Stimulated activated CD8-positive, alpha-beta memory T cell treated with anti-CD3 and anti-CD28 coated beads, Interleukin-12 subunit alpha, Interleukin-12 subunit beta, amount 100 ng/mL, for 1 hour (primary cell): ENCODE measurements at regions not wholly inside any gene's neighbourhood (a gene's known extent, or its start where the extent isn't known, plus 50 kb on each side); places are given as distances from the start of the nearest gene placed in this dataset.
"Not testable (repeated sequence)": the region's sequence is repeated elsewhere in the genome, so short reads cannot be mapped to it uniquely, and the experiment has no call there.

ENCODE experiments used
- DNase-seq: peaks from one replicate; pipeline ENCODE4 v3.0.0-alpha.2; 2020; ENCODE audit warnings: low read depth

- no peak for DNase-seq
Observed at GRCh38 chr7:101708223-101708622, 79.1 kb upstream of the MYL10 start.

GRCh38 chr7:101712652-101713051, 83.6 kb upstream of the MYL10 start:
- no peak for DNase-seq

- DNase-seq, result no peak
Observed at GRCh38 chr7:101714097-101714496, 85.0 kb upstream of the MYL10 start.

- DNase-seq, result no peak
Observed at GRCh38 chr7:101717628-101718357, 88.7 kb upstream of the MYL10 start.

GRCh38 chr7:101718363-101719122, 89.4 kb upstream of the MYL10 start:
- DNase-seq, result no peak

GRCh38 chr7:101719123-101719470, 90.0 kb upstream of the MYL10 start:
- no peak for DNase-seq

- no peak for DNase-seq
Observed at GRCh38 chr7:101720324-101720723, 91.2 kb upstream of the MYL10 start.

GRCh38 chr7:101722247-101722646, 93.2 kb upstream of the MYL10 start:
- DNase-seq, result no peak

- no peak for DNase-seq
Observed at GRCh38 chr7:101723835-101724234, 93.6 kb upstream of the CUX1 start.

- DNase-seq, result no peak
Observed at GRCh38 chr7:101724957-101725356, 92.5 kb upstream of the CUX1 start.

GRCh38 chr7:101725921-101726320, 91.5 kb upstream of the CUX1 start:
- no peak for DNase-seq

- DNase-seq, result no peak
Observed at GRCh38 chr7:101727184-101727583, 90.2 kb upstream of the CUX1 start.

GRCh38 chr7:101728128-101728527, 89.3 kb upstream of the CUX1 start:
- DNase-seq, result no peak

GRCh38 chr7:101728873-101729240, 88.6 kb upstream of the CUX1 start:
- DNase-seq, result not testable (repeated sequence)

- DNase-seq, result no peak
Observed at GRCh38 chr7:101729241-101729883, 88.1 kb upstream of the CUX1 start.

GRCh38 chr7:101731502-101732084, 85.8 kb upstream of the CUX1 start:
- no peak for DNase-seq

GRCh38 chr7:101733713-101734475, 83.5 kb upstream of the CUX1 start:
- no peak for DNase-seq

GRCh38 chr7:101736084-101736483, 81.3 kb upstream of the CUX1 start:
- DNase-seq, result no peak

- no peak for DNase-seq
Observed at GRCh38 chr7:101739775-101740398, 77.5 kb upstream of the CUX1 start.

GRCh38 chr7:101740981-101741725, 76.3 kb upstream of the CUX1 start:
- DNase-seq, result no peak
